GM12878 (cell line): ENCODE measurements at regions not wholly inside any gene's neighbourhood (a gene's known extent, or its start where the extent isn't known, plus 50 kb on each side); places are given as distances from the start of the nearest gene placed in this dataset.

Experiments
- ATAC-seq: fragments of 200-7000 bp; cut with Tn5 transposase; 3 replicates; pipeline ENCODE4 v1.9.1; 2020; ENCODE audit warnings: mild to moderate bottlenecking, moderate library complexity
- BruUV-seq: library from RNA; stranded (reverse); fragments of 400-500 nt; replicated peaks from 2 replicates; lab custom pipeline; 2021; lab: Mats Ljungman, UMichigan
- CTCF ChIA-PET: fragments of 300-600 bp; sonication (Branson Sonifier 250); formaldehyde crosslinking; extraction: SDS; loops from one replicate; lab custom pipeline; 2021; ENCODE audit warnings: inconsistent platforms; lab: Yijun Ruan, JAX
- POLR2A ChIA-PET: fragments of 350-600 bp; formaldehyde crosslinking; extraction: SDS; loops from one replicate; lab custom pipeline; 2021; ENCODE audit warnings: inconsistent platforms; lab: Charles Lee
- RAD21 ChIA-PET: fragments of 300-600 bp; sonication (Branson Sonifier 250); formaldehyde crosslinking; loops from one replicate; lab custom pipeline; 2023; ENCODE audit warnings: antibody characterized with exemption; ENCODE audit not compliant: unreplicated experiment; lab: Charles Lee
- SMC1A ChIA-PET: fragments of 300-600 bp; sonication (Branson Sonifier 250); formaldehyde crosslinking; loops from one replicate; lab custom pipeline; 2023; ENCODE audit not compliant: unreplicated experiment, uncharacterized antibody; lab: Charles Lee
- DNase-seq: peaks from one replicate; pipeline ENCODE4 v3.0.0-alpha.2; 2011; ENCODE audit warnings: low read depth, low spot score
- FAIRE-seq: peaks from 3 replicates; lab custom pipeline; 2011; peaks lifted over from hg19 to GRCh38; lab: Jason Lieb, UNC
- H2AFZ ChIP-seq: 2 replicates; pipeline ENCODE4 v1.6.0; 2011; ENCODE audit warnings: low read depth, low read length, control low read depth; ENCODE audit not compliant: control insufficient read depth
- H3K27ac ChIP-seq: 2 replicates; pipeline ENCODE4 v1.5.1; 2011; ENCODE audit warnings: control low read depth; ENCODE audit not compliant: control insufficient read depth, insufficient read depth
- H3K27me3 ChIP-seq, 2 experiments: replicated peaks in 1 of 2; 2 replicates each; pipeline versions ENCODE4 v1.6.0 to v1.6.1; 2011; ENCODE audit warnings: low read length in 1 of 2; ENCODE audit not compliant: control insufficient read depth in 2 of 2, insufficient read depth in 2 of 2
- H3K36me3 ChIP-seq, 2 experiments: 2 replicates each; pipeline ENCODE4 v1.5.1; 2011; ENCODE audit warnings: low read length in 1 of 2; ENCODE audit not compliant: control insufficient read depth in 2 of 2, insufficient read depth in 2 of 2
- H3K4me1 ChIP-seq: 2 replicates; pipeline ENCODE4 v1.6.1; 2011; ENCODE audit warnings: mild to moderate bottlenecking, low read length, moderate library complexity, mixed read lengths; ENCODE audit not compliant: control insufficient read depth, insufficient read depth
- H3K4me2 ChIP-seq: 2 replicates; pipeline ENCODE4 v1.6.0; 2011; ENCODE audit warnings: control low read depth; ENCODE audit not compliant: control insufficient read depth, insufficient read depth
- H3K4me3 ChIP-seq: fragments of 200-600 bp; sonication (generic); 2 replicates; pipeline ENCODE4 v1.5.1; 2016
- H3K79me2 ChIP-seq: 2 replicates; pipeline ENCODE4 v1.6.0; 2011; ENCODE audit warnings: low read length; ENCODE audit not compliant: control insufficient read depth, insufficient read depth
- H3K9ac ChIP-seq: 2 replicates; pipeline ENCODE4 v1.8.0; 2011; ENCODE audit warnings: low read length, control low read depth, mixed read lengths; ENCODE audit not compliant: control insufficient read depth, insufficient read depth
- H3K9me3 ChIP-seq: replicated peaks from 3 replicates; pipeline ENCODE4 v1.5.1; 2011; ENCODE audit warnings: mild to moderate bottlenecking, low read length; ENCODE audit not compliant: control insufficient read depth, insufficient read depth
- H4K20me1 ChIP-seq: 2 replicates; pipeline ENCODE4 v1.6.0; 2011; ENCODE audit not compliant: control insufficient read depth, insufficient read depth
- ASH2L ChIP-seq: fragments of 300-600, 200-600 bp; sonication (generic); IDR thresholded peaks from 2 replicates; pipeline ENCODE4 v1.6.1; 2017; ENCODE audit warnings: low read depth, mild to moderate bottlenecking, borderline replicate concordance
- BCL11A ChIP-seq: IDR thresholded peaks from 2 replicates; pipeline ENCODE4 v1.6.1; 2011; ENCODE audit warnings: low read depth, low read length
- ESRRA ChIP-seq: IDR thresholded peaks from 2 replicates; pipeline ENCODE4 v1.6.1; 2012; ENCODE audit warnings: mild to moderate bottlenecking, low read length, improper control_type of control experiment
- HDAC2 ChIP-seq: fragments of 200-600 bp; sonication (generic); IDR thresholded peaks from 2 replicates; pipeline ENCODE4 v1.6.1; 2017
- IKZF1 ChIP-seq: fragments of 450-650 bp; conservative IDR thresholded peaks from 2 replicates; pipeline ENCODE4 v1.6.1; 2017; ENCODE audit warnings: antibody characterized with exemption, mild to moderate bottlenecking
- MTA2 ChIP-seq: fragments of 450-650 bp; IDR thresholded peaks from 2 replicates; pipeline ENCODE4 v1.6.1; 2016; ENCODE audit warnings: low read depth, mild to moderate bottlenecking, moderate library complexity
- MTA3 ChIP-seq: IDR thresholded peaks from 2 replicates; pipeline ENCODE4 v1.6.1; 2012; ENCODE audit warnings: low read length, inconsistent platforms, borderline replicate concordance
- NR2F1 ChIP-seq: fragments of 450-650 bp; conservative IDR thresholded peaks from 2 replicates; pipeline ENCODE4 v1.6.1; 2017; ENCODE audit warnings: mild to moderate bottlenecking
- PML ChIP-seq: IDR thresholded peaks from 2 replicates; pipeline ENCODE4 v1.6.1; 2012; ENCODE audit warnings: low read length, inconsistent platforms
- POLR2AphosphoS2 ChIP-seq: IDR thresholded peaks from 2 replicates; pipeline ENCODE4 v1.6.1; 2011; ENCODE audit warnings: low read depth, mild to moderate bottlenecking, low read length, improper control_type of control experiment, moderate library complexity
- TARDBP ChIP-seq: IDR thresholded peaks from 2 replicates; pipeline ENCODE4 v1.6.1; 2016; ENCODE audit warnings: borderline replicate concordance
- TBL1XR1 ChIP-seq: IDR thresholded peaks from 2 replicates; pipeline ENCODE4 v1.6.1; 2012; ENCODE audit warnings: low read depth, low read length, improper control_type of control experiment
- TCF12 ChIP-seq: IDR thresholded peaks from 2 replicates; pipeline ENCODE4 v1.6.1; 2011; ENCODE audit warnings: low read depth, mild to moderate bottlenecking, low read length
- WGBS: methylation state at CpG from one replicate; pipeline ENCODE4 v1.1.6; 2016; ENCODE audit warnings: low lambda C conversion rate; ENCODE audit not compliant: insufficient replicate concordance, insufficient coverage; ENCODE audit errors: missing lambda C conversion rate; 5-methylcytosine and 5-hydroxymethylcytosine counted together
- in situ Hi-C: fragments of 300-500 bp; cut with MboI; formaldehyde crosslinking; loops from 9 replicates; pipeline ENCODE4 v1.14.3; 2018; ENCODE audit warnings: mixed read lengths
- intact Hi-C: fragments of 100-400 bp; cut with micrococcal nuclease; formaldehyde crosslinking; loops from one replicate; pipeline ENCODE4 v1.14.2; 2022; ENCODE audit not compliant: unreplicated experiment
- TF ChIP-seq, protein P1 (sequence below): IDR thresholded peaks from 2 replicates; pipeline ENCODE4 v1.6.1; 2012; ENCODE audit warnings: low read depth, low read length, improper control_type of control experiment
- TF ChIP-seq, protein P2 (sequence below): IDR thresholded peaks from 2 replicates; pipeline ENCODE4 v1.6.1; 2012; ENCODE audit warnings: low read length, inconsistent platforms
- TF ChIP-seq, protein P3 (sequence below): fragments of 450-650 bp; IDR thresholded peaks from 2 replicates; pipeline ENCODE4 v1.6.1; 2014; ENCODE audit warnings: mild to moderate bottlenecking
- TF ChIP-seq, protein P4 (sequence below): fragments of 450-650 bp; IDR thresholded peaks from 2 replicates; pipeline ENCODE4 v1.6.1; 2018; ENCODE audit warnings: mild to moderate bottlenecking, low read depth, moderate library complexity; ENCODE audit not compliant: partially characterized antibody
- TF ChIP-seq, protein P5 (sequence below): fragments of 450-650 bp; IDR thresholded peaks from 2 replicates; pipeline ENCODE4 v1.6.1; 2016; ENCODE audit warnings: mild to moderate bottlenecking, moderate library complexity, borderline replicate concordance

DNA sequence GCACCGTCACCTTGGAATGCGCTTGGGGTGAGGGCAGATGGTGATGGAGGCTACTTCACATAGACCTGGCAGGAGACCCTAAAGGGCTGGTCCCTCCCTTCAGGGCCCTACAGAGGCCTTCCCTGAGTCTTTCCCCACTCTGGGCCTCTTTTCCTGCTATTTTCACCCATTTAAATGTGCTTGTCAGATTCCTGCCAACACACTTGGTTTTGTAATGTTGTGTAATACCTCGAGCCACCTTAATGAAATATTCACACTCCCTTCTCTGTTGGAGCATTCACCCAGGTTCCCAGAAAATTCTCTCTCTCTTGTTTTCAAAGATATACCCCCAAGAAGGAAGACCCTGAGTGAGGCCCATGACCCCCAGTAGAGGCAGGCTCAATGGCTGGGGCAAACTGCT lies 456.6 kb upstream of the DYNLRB2 start:
- Histone ChIP-seq H3K4me2 (no peak overlapping the region), H3K27me3 (no peaks in the 10 kb centered on the region), H4K20me1 (no peaks in the 10 kb centered on the region), H3K27ac (no peak overlapping the region), H2AFZ (no peak overlapping the region), H3K4me1 (no peaks in the 10 kb centered on the region), H3K9ac (no peak overlapping the region), H3K36me3 (no peaks in the 10 kb centered on the region), H3K79me2 (no peaks in the 10 kb centered on the region), H3K4me3 (no peak overlapping the region), H3K9me3 (no peaks in the 10 kb centered on the region)
- in situ Hi-C loops = no loop called here
- FAIRE-seq (no peak), ATAC-seq (no peak), DNase-seq (no peak)
- 77% methylated on average over 3 of the region's 3 CpGs for WGBS
- no TSS peak for BruUV-seq
- POLR2A ChIA-PET = no interaction called here
- RAD21 ChIA-PET = no interaction called here
- intact Hi-C loops = no loop called here
- TF ChIP-seq ESRRA = no peak
- no peak for TF ChIP-seq TARDBP
- TF ChIP-seq TCF12 = no peak
- TF ChIP-seq MTA2 = no peak
- TF ChIP-seq TBL1XR1 = no peak
- TF ChIP-seq HDAC2 = no peak
- TF ChIP-seq, protein P1, sequence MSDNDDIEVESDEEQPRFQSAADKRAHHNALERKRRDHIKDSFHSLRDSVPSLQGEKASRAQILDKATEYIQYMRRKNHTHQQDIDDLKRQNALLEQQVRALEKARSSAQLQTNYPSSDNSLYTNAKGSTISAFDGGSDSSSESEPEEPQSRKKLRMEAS = no peak
- no peak for TF ChIP-seq NR2F1
- TF ChIP-seq, protein P2, sequence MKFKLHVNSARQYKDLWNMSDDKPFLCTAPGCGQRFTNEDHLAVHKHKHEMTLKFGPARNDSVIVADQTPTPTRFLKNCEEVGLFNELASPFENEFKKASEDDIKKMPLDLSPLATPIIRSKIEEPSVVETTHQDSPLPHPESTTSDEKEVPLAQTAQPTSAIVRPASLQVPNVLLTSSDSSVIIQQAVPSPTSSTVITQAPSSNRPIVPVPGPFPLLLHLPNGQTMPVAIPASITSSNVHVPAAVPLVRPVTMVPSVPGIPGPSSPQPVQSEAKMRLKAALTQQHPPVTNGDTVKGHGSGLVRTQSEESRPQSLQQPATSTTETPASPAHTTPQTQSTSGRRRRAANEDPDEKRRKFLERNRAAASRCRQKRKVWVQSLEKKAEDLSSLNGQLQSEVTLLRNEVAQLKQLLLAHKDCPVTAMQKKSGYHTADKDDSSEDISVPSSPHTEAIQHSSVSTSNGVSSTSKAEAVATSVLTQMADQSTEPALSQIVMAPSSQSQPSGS = no peak
- TF ChIP-seq POLR2AphosphoS2 = no peak
- TF ChIP-seq IKZF1 = no peak
- TF ChIP-seq ASH2L = no peak
- TF ChIP-seq PML = no peak
- TF ChIP-seq, protein P3, sequence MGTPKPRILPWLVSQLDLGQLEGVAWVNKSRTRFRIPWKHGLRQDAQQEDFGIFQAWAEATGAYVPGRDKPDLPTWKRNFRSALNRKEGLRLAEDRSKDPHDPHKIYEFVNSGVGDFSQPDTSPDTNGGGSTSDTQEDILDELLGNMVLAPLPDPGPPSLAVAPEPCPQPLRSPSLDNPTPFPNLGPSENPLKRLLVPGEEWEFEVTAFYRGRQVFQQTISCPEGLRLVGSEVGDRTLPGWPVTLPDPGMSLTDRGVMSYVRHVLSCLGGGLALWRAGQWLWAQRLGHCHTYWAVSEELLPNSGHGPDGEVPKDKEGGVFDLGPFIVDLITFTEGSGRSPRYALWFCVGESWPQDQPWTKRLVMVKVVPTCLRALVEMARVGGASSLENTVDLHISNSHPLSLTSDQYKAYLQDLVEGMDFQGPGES = no peak
- TF ChIP-seq BCL11A = no peak
- TF ChIP-seq, protein P4, sequence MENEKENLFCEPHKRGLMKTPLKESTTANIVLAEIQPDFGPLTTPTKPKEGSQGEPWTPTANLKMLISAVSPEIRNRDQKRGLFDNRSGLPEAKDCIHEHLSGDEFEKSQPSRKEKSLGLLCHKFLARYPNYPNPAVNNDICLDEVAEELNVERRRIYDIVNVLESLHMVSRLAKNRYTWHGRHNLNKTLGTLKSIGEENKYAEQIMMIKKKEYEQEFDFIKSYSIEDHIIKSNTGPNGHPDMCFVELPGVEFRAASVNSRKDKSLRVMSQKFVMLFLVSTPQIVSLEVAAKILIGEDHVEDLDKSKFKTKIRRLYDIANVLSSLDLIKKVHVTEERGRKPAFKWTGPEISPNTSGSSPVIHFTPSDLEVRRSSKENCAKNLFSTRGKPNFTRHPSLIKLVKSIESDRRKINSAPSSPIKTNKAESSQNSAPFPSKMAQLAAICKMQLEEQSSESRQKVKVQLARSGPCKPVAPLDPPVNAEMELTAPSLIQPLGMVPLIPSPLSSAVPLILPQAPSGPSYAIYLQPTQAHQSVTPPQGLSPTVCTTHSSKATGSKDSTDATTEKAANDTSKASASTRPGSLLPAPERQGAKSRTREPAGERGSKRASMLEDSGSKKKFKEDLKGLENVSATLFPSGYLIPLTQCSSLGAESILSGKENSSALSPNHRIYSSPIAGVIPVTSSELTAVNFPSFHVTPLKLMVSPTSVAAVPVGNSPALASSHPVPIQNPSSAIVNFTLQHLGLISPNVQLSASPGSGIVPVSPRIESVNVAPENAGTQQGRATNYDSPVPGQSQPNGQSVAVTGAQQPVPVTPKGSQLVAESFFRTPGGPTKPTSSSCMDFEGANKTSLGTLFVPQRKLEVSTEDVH = no peak
- TF ChIP-seq, protein P5, sequence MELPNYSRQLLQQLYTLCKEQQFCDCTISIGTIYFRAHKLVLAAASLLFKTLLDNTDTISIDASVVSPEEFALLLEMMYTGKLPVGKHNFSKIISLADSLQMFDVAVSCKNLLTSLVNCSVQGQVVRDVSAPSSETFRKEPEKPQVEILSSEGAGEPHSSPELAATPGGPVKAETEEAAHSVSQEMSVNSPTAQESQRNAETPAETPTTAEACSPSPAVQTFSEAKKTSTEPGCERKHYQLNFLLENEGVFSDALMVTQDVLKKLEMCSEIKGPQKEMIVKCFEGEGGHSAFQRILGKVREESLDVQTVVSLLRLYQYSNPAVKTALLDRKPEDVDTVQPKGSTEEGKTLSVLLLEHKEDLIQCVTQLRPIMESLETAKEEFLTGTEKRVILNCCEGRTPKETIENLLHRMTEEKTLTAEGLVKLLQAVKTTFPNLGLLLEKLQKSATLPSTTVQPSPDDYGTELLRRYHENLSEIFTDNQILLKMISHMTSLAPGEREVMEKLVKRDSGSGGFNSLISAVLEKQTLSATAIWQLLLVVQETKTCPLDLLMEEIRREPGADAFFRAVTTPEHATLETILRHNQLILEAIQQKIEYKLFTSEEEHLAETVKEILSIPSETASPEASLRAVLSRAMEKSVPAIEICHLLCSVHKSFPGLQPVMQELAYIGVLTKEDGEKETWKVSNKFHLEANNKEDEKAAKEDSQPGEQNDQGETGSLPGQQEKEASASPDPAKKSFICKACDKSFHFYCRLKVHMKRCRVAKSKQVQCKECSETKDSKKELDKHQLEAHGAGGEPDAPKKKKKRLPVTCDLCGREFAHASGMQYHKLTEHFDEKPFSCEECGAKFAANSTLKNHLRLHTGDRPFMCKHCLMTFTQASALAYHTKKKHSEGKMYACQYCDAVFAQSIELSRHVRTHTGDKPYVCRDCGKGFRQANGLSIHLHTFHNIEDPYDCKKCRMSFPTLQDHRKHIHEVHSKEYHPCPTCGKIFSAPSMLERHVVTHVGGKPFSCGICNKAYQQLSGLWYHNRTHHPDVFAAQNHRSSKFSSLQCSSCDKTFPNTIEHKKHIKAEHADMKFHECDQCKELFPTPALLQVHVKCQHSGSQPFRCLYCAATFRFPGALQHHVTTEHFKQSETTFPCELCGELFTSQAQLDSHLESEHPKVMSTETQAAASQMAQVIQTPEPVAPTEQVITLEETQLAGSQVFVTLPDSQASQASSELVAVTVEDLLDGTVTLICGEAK = no peak
- no peak for TF ChIP-seq MTA3
- CTCF ChIA-PET = interaction anchor here (1.0 kb wide), 1 partner anchor 19 kb away, joined by 3 read pairs; no protein-coding TSS in a partner anchor
- SMC1A ChIA-PET = interaction anchor here (0.5 kb wide), 1 partner anchor 177 kb away, joined by 3 read pairs; no protein-coding TSS in a partner anchor
